ENCODE measurements at regions not wholly inside any gene's neighbourhood (a gene's known extent, or its start where the extent isn't known, plus 50 kb on each side); places are given as distances from the start of the nearest gene placed in this dataset.

- TF ChIP-seq POLR2A (IDR thresholded peaks at IDR 0.05) (no peak), CTCF (IDR thresholded peaks at IDR 0.05) (no peak), EP300 (IDR thresholded peaks at IDR 0.05) (no peak)
Measured at GRCh38 chr15:77682564-77682963, 49.9 kb upstream of the LINGO1 start.

Data from tibial nerve (tissue), 4 donors.